Epithelial cell of prostate (primary cell): ENCODE measurements at regions not wholly inside any gene's neighbourhood (a gene's known extent, or its start where the extent isn't known, plus 50 kb on each side); places are given as distances from the start of the nearest gene placed in this dataset.
A peak's percentile ranks its signal among the peaks of the same experiment; 100 is the strongest.
"Not testable (repeated sequence)": the region's sequence is repeated elsewhere in the genome, so short reads cannot be mapped to it uniquely, and the experiment has no call there.

Experiments used
- DNase-seq: peaks from one replicate; pipeline ENCODE4 v3.0.0-alpha.2; 2011; ENCODE audit warnings: low read depth, low spot score
- H3K27ac ChIP-seq: fragments of 450-650 bp; 2 replicates; pipeline ENCODE4 v1.5.1; 2017; ENCODE audit warnings: mild to moderate bottlenecking

DNA sequence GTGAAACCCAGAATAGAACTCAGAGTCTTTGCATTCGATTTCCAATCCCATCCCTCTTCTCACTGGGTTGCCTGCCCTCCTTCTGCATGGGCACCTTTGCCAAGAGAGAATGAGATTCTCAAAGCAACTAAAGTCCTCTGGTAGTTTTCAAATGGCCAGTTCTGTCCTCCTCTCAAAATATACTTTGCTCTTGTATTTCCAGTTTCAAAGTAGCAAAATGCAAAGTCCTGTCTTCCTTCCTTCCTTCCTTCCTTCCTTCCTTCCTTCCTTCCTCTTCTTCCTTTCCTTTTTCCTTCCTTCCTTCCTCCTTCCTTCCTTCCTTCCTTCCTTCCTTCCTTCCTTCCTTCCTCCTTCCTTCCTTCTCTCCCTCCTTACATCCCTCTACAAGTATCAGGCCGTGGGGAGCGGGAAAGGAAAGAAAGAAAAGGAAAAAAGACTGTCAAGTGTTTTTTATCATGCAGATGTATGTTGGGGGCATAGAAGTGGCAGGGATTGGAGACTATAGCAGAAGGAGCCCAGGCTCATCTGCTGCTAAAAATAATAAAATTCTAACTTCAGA lies 265.2 kb downstream of the CD83 start:
- H3K27ac ChIP-seq, result no peak overlapping the region
- no peak for DNase-seq

DNA sequence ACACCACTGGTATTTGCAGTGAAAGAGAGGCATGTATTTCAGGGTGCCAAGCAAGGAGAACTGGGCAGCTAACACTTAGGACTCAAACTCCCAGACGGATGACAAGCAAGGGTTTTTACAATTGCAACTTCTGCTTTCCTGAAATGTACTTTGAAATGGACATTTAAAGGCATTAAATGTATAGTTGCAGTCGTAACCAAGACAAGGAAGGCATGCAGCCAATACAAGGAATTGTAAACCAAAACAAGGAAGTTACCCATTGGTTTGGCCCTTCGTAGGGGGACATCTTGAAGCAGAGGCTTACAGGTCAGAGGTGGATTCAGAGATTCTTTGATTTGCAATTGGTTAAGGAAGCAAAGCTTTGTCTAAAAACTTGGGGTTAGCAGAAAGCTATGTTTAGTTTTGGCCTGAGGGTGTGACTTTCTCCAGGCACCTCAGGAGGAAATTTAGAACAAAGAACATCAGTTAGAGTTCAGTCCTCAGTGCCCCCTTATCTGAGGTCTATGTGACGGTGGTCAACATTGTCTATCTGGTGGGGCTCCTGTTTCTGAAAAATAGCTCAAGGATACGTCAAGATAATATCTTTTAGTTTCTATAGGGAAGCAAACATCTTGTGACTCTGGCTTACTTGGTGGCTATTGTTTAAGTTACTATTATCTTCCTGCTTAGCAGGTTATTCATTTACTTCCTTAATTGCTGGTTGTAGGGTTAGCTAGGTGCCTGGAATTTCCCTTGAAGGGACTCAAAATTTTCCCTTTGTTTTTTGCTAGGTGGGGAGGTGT lies 266.0 kb downstream of the CD83 start:
- no peak for DNase-seq
- H3K27ac ChIP-seq, result no peak overlapping the region

DNA sequence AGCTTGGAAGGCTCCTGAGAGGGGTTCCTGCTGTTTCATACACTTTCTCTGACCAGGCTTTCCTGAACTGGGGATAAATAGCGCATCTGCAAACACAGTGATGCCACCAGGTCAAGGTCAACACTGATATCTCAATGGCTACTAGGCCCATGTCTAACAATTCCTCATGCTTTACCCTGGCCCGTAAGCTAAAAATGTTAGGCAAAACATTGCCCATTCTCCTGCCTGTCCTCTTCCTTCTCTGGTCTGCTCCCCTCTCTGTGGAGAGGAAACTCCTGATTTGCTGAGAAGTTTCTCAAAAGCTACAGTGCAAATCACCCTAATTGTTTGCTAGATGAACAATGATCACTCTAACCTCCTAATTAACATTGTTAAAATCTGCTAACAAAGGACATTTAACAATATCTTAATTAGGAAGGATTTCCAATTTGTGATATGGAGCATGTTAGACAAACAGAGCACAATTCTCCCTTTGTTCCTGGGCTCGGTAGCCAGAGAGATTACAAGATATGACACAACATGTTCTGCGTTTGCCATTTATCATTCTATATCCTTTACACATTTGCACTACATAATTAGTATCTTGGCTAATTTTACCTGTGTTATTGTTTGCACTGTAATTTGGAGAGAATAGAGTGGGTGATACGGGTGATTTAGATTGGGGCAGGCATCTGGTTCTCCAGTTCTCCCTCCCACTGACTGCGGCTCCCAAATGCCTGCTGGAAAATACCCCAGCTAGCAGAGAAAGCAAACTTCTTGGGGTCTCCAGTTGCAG lies 266.8 kb downstream of the CD83 start:
- no peak for DNase-seq
- no peak overlapping the region for H3K27ac ChIP-seq

- H3K27ac ChIP-seq, result no peak overlapping the region
- no peak for DNase-seq
Observed at GRCh38 chr6:14386263-14386662, 268.7 kb downstream of the CD83 start.

DNA sequence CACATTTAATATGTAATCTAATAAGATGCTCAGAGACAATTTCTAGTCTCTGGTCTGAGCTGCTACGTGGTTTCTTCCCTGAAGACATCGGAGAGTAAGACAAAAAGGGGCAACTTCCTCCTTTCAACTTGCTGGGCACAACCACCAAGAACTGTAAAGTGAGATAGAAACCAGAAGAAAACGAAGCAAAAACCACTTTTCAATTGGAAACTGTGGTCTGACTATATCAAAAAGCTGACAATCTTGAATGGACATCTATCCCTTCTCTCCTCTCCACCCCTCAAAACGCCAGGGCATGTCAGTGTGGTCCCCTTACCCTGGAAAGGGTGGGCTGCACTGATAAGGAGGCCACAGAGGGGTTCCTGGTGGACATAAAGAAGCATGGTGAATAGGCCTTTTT lies 269.1 kb downstream of the CD83 start:
- DNase-seq, result no peak
- no peak overlapping the region for H3K27ac ChIP-seq

DNA sequence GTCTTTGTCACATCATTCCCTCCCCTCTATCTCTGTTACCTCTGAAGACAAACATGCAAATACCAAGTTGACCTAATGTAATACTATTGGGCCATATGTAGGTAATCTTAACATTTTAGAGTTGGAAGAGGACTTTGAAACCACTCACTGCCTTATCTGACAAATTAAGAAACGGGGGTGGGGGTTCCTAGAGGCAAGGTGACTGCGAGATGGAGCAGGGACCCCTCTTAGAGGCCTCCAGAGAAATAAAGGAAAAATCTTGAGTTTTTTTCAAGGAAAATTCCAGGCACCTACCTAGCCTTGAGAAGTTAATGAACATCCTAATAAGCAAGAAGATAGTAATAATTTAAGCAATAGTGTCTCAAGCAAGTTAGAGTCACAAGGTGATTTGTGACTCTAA lies 270.8 kb downstream of the CD83 start:
- H3K27ac ChIP-seq, result no peak overlapping the region
- no peak for DNase-seq

GRCh38 chr6:14389776-14390175 lies 272.2 kb downstream of the CD83 start:
- not testable (repeated sequence) for DNase-seq, H3K27ac ChIP-seq

- H3K27ac ChIP-seq, result no peak overlapping the region
- DNase-seq, result no peak
Observed at GRCh38 chr6:14390805-14391204, 273.2 kb downstream of the CD83 start.

- H3K27ac ChIP-seq, result no peak overlapping the region
- DNase-seq, result no peak
Observed at GRCh38 chr6:14393910-14394309, 276.3 kb downstream of the CD83 start.

- no peak for DNase-seq
- H3K27ac ChIP-seq, result no peak overlapping the region
Observed at GRCh38 chr6:14396392-14396791, 278.8 kb downstream of the CD83 start.

DNA sequence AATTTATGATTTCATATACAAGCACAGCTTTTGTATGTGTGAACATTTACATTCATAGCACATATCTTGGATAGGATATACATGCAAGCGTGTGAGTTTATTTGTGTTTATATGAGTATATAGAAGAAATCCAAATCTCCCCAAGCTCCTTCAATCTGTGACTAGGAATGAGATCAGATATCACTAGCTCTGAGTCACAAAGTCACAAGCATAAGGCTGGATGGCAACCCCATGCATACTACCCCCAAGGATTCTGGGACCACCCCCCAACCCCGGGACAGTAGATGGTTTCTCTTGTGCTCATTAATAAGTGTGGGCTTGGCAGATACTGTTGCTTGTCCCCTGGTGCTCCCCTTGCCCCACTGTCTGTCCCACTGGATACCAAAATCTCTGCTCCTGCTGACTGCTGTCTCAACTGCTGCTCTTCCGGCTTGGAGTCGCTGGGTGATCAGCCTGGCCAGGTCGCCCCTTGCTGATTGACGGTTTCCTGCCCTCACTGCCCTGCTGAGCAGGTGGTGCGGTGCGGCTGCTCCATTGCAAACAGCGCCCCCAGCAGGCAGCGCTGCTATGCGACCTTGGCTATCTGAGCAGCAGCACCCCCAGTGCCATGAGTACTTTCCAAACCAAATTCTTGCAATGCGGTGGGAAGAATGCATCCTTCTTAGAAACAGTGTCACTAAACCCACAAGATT lies 279.4 kb downstream of the CD83 start:
- DNase-seq, result no peak

GRCh38 chr6:14397518-14397901 lies 279.9 kb downstream of the CD83 start:
- DNase-seq, result no peak
- no peak overlapping the region for H3K27ac ChIP-seq

More for the DNA sequence above, 279.4 kb downstream of the CD83 start:
- H3K27ac ChIP-seq, result no peak overlapping the region

DNA sequence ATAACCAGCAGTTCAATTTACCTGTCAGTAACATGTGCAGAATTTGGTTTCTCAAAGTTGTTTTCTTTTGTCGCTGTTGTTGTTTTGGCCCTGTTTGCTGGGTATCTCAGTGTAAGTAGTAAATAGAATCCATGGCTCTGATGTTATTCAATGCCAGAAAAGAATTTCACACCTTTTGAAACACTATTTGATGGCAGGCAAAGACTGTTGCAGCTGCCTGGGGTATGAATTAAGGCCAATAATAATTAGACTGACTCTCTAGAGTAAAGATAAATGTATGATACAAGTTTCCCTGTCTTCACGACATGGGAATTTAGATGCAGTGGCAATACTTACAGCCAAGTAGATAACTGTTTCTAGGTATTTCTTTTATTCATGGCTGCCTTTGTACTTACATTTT lies 281.4 kb downstream of the CD83 start:
- no peak for DNase-seq
- no peak overlapping the region for H3K27ac ChIP-seq

GRCh38 chr6:14399635-14400034 lies 282.1 kb downstream of the CD83 start:
- no peak overlapping the region for H3K27ac ChIP-seq
- DNase-seq, result no peak

GRCh38 chr6:14401246-14401645 lies 283.7 kb downstream of the CD83 start:
- DNase-seq, result no peak
- H3K27ac ChIP-seq, result no peak overlapping the region

- DNase-seq, result no peak
- H3K27ac ChIP-seq, result no peak overlapping the region
Observed at GRCh38 chr6:14406614-14407331, 289.2 kb downstream of the CD83 start.

GRCh38 chr6:14408446-14408845 lies 290.9 kb downstream of the CD83 start:
- H3K27ac ChIP-seq, result no peak overlapping the region
- no peak for DNase-seq

GRCh38 chr6:14412026-14412425 lies 294.5 kb downstream of the CD83 start:
- H3K27ac ChIP-seq, result no peak overlapping the region
- no peak for DNase-seq

DNA sequence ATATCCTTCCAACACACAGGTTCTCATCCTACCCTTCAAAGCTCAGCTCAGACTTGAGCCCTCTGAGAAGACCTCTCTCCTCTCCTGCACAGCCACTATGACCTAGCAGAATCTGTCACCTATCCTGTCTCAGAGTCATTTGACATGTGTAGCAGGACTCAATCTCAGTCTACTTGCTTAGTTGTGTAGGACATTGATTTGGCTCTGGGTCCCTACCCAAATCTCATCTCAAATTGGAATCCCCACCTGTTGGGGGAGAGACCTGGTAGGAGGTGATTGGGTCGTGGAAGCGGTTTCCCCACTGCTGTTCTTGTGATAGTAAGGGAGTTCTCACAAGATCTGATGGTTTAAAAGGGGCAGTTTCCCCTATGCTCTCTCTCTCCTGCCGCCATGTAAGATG lies 297.9 kb downstream of the CD83 start:
- no peak overlapping the region for H3K27ac ChIP-seq
- no peak for DNase-seq

- peak overlapping the region; percentile 2 for H3K27ac ChIP-seq
- DNase-seq, result peak; percentile 12
Observed at GRCh38 chr6:14417377-14417776, 299.8 kb downstream of the CD83 start.
